Osteoblast (primary cell): ENCODE measurements at regions not wholly inside any gene's neighbourhood (a gene's known extent, or its start where the extent isn't known, plus 50 kb on each side); places are given as distances from the start of the nearest gene placed in this dataset.
"Not testable (repeated sequence)": the region's sequence is repeated elsewhere in the genome, so short reads cannot be mapped to it uniquely, and the experiment has no call there.

Experiments
- DNase-seq: peaks from one replicate; pipeline ENCODE4 v3.0.0; 2011; ENCODE audit warnings: low spot score, mixed read lengths; ENCODE audit not compliant: insufficient read length; ENCODE audit errors: missing footprints
- H2AFZ ChIP-seq: 2 replicates; pipeline ENCODE4 v1.6.0; 2011; ENCODE audit warnings: mild to moderate bottlenecking, low read length
- H3K27ac ChIP-seq: 2 replicates; pipeline ENCODE4 v1.5.1; 2011; ENCODE audit warnings: mild to moderate bottlenecking, low read depth, low read length, moderate library complexity
- H3K27me3 ChIP-seq: 2 replicates; pipeline ENCODE4 v1.6.0; 2012; ENCODE audit warnings: mild to moderate bottlenecking, control low read depth, inconsistent platforms, low read length, moderate library complexity; ENCODE audit not compliant: insufficient read depth
- H3K36me3 ChIP-seq: 2 replicates; pipeline ENCODE4 v1.5.1; 2011; ENCODE audit warnings: mild to moderate bottlenecking, low read length, control low read depth, moderate library complexity; ENCODE audit not compliant: insufficient read depth
- H3K4me1 ChIP-seq: 2 replicates; pipeline ENCODE4 v1.5.1; 2011; ENCODE audit warnings: mild to moderate bottlenecking, low read length, control low read depth, moderate library complexity; ENCODE audit not compliant: insufficient read depth
- H3K4me2 ChIP-seq: 2 replicates; pipeline ENCODE4 v1.6.0; 2011; ENCODE audit warnings: mild to moderate bottlenecking, low read length; ENCODE audit not compliant: insufficient read depth
- H3K4me3 ChIP-seq: fragments of 200-600 bp; sonication (generic); 3 replicates; pipeline ENCODE4 v1.5.1; 2012; ENCODE audit warnings: mild to moderate bottlenecking, low read length, inconsistent platforms; ENCODE audit not compliant: insufficient read depth
- H3K79me2 ChIP-seq: 2 replicates; pipeline ENCODE4 v1.6.0; 2012; ENCODE audit warnings: mild to moderate bottlenecking, low read length, control low read depth, inconsistent platforms; ENCODE audit not compliant: insufficient read depth
- H3K9me3 ChIP-seq: 2 replicates; pipeline ENCODE4 v1.5.1; 2011; ENCODE audit warnings: low read depth, low read length, control low read depth
- H4K20me1 ChIP-seq: 2 replicates; pipeline ENCODE4 v1.6.0; 2012; ENCODE audit warnings: mild to moderate bottlenecking, low read length, control low read depth; ENCODE audit not compliant: insufficient read depth
- TF ChIP-seq, protein P1 (sequence below): IDR thresholded peaks from 2 replicates; pipeline ENCODE4 v1.5.1; 2011; ENCODE audit warnings: mild to moderate bottlenecking, low read depth, low read length, moderate library complexity; ENCODE audit errors: extremely low read depth

DNA sequence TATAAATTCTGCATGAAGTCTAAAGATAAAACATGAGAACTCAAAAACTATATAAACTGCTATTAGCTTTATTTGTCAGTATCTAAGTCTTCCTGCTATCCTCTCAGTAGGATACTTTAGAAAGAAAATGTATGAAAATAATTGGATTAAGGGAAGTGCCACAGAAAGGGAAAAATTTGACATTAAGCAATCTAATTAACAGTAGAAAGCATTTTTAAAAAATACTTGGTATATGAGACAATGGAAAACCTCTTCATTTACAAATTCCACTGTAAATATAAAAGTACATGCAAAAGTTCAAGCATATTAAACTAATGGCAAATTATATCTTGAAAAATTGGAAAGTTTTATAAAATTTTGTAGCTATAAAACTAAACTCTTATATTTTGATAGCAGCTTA, 518.6 kb upstream of the NUDT12 start:
- H3K27ac ChIP-seq: no peak overlapping the region
- TF ChIP-seq, protein P1, sequence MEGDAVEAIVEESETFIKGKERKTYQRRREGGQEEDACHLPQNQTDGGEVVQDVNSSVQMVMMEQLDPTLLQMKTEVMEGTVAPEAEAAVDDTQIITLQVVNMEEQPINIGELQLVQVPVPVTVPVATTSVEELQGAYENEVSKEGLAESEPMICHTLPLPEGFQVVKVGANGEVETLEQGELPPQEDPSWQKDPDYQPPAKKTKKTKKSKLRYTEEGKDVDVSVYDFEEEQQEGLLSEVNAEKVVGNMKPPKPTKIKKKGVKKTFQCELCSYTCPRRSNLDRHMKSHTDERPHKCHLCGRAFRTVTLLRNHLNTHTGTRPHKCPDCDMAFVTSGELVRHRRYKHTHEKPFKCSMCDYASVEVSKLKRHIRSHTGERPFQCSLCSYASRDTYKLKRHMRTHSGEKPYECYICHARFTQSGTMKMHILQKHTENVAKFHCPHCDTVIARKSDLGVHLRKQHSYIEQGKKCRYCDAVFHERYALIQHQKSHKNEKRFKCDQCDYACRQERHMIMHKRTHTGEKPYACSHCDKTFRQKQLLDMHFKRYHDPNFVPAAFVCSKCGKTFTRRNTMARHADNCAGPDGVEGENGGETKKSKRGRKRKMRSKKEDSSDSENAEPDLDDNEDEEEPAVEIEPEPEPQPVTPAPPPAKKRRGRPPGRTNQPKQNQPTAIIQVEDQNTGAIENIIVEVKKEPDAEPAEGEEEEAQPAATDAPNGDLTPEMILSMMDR: no peak
- no peaks in the 10 kb centered on the region for H3K79me2 ChIP-seq
- no peak for DNase-seq
- no peaks in the 10 kb centered on the region for H3K27me3 ChIP-seq
- H3K9me3 ChIP-seq: no peaks in the 10 kb centered on the region
- H3K4me1 ChIP-seq: no peaks in the 10 kb centered on the region
- H2AFZ ChIP-seq: no peak overlapping the region
- H3K4me3 ChIP-seq: no peak overlapping the region
- no peaks in the 10 kb centered on the region for H3K36me3 ChIP-seq
- no peak overlapping the region for H3K4me2 ChIP-seq
- no peaks in the 10 kb centered on the region for H4K20me1 ChIP-seq

DNA sequence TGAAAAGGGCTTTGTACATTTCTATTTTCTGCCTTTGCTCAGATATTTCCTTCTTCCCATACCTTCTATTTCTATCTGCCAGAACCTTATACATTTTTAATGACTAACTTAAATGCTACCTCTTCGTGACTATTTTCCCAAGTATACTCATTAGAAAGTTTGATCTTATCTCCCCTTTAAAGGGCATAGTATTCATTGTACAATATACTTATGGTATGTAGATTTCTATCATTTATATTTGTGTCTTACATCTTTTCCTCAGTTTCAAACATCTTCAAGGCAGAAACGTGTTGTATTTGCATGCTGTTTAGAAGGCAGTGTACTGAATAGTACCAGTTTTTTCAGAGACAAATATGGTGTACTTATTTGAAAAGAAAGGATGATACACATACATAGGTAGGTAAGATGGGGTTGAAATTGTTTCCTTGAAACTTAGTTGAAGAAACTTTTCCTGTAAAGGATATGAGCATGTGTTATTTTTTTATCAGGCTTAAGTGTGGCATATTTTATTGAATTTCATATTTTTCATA, 518.1 kb upstream of the NUDT12 start:
- Histone ChIP-seq H3K27me3 (no peaks in the 10 kb centered on the region), H3K4me1 (no peaks in the 10 kb centered on the region), H3K36me3 (no peaks in the 10 kb centered on the region), H3K27ac (no peak overlapping the region), H3K4me2 (no peak overlapping the region), H3K9me3 (no peaks in the 10 kb centered on the region), H3K79me2 (no peaks in the 10 kb centered on the region), H4K20me1 (no peaks in the 10 kb centered on the region), H3K4me3 (no peak overlapping the region), H2AFZ (no peak overlapping the region)
- TF ChIP-seq, protein P1: no peak
- no peak for DNase-seq

DNA sequence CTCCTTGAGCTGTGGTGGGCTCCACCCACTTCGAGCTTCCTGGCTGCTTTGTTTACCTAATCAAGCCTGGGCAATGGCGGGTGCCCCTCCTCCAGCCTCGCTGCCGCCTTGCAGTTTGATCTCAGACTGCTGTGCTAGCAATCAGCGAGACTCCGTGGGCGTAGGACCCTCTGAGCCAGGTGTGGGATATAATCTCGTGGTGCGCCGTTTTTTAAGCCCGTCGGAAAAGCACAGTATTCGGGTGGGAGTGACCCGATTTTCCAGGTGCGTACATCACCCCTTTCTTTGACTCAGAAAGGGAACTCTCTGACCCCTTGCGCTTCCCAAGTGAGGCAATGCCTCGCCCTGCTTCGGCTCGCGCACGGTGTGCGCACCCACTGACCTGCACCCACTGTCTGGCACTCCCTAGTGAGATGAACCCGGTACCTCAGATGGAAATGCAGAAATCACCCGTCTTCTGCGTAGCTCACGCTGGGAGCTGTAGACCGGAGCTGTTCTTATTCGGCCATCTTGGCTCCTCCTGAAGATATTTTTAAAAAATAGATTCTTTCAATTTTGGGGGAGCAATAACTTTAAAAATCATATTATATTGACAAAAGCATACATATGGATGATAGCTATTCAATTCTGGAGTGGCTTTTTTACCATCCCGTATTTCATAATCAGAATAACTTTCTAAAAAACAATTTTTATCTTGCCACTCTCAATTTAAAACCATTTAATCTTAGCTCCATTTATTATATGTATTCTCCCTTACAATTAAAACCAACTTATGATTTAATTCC, 517.5 kb upstream of the NUDT12 start:
- H3K79me2 ChIP-seq, H3K27me3 ChIP-seq, H3K4me2 ChIP-seq, H3K36me3 ChIP-seq, H2AFZ ChIP-seq, H3K27ac ChIP-seq, H3K4me3 ChIP-seq, DNase-seq, H3K9me3 ChIP-seq, H3K4me1 ChIP-seq, H4K20me1 ChIP-seq: not testable (repeated sequence)

DNA sequence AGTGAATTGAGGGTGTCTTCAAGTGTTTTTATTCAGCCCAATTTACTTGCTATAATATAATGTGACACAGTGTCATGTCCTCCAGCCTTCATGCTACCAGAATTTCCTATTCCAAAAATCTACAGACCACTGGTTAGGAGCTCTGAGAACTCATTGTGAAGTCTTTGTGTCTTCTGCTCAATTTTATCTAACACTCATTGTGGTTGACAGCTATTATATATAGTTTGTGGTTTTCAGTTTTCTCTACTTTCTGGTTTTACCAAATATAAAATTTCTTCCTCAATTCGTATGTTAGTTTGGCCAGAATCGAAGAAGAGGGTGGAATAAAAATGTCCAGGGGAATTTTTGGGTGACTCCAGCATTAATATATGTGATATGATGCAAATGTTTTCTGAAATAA, 509.3 kb upstream of the NUDT12 start:
- Histone ChIP-seq H3K36me3 (no peaks in the 10 kb centered on the region), H3K27me3 (no peaks in the 10 kb centered on the region), H3K27ac (no peak overlapping the region), H3K4me1 (no peaks in the 10 kb centered on the region), H3K4me3 (no peak overlapping the region), H3K79me2 (no peaks in the 10 kb centered on the region), H2AFZ (no peak overlapping the region), H3K9me3 (no peaks in the 10 kb centered on the region), H4K20me1 (no peaks in the 10 kb centered on the region), H3K4me2 (no peak overlapping the region)
- peak; percentile 10 for DNase-seq
- TF ChIP-seq, protein P1: no peak
